DMS153 (cell line): ENCODE measurements at regions not wholly inside any gene's neighbourhood (a gene's known extent, or its start where the extent isn't known, plus 50 kb on each side); places are given as distances from the start of the nearest gene placed in this dataset.

Experiments used
- DNase-seq: peaks from one replicate; lab custom pipeline; 2025; lab: John Stamatoyannopoulos, UW

- DNase-seq: no peak
Measured at GRCh38 chr11:112753706-112754105, 207.5 kb upstream of the NCAM1 start.

DNA sequence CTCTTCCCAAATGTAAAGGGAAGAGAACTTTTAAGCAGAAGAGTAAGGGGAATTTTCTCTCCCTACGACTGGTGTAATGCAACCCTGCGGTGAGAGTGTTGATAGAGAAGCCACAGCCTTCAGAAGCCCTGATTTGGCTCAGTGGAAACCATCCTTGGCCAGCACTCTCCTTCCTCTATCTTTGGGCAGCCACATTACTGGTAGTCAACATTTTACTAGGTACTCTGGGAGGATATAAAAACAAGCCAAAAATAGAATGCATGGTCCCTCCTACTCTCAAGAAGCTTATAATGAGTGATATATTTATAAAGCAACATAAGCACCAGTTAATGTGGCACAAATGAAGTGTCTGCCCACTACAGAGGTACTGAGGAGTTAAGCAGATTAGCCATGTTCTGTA is 201.8 kb upstream of the NCAM1 start:
- no peak for DNase-seq

GRCh38 chr11:112760396-112761059 is 200.7 kb upstream of the NCAM1 start:
- DNase-seq: no peak

- no peak for DNase-seq
Measured at GRCh38 chr11:112761911-112762706, 199.1 kb upstream of the NCAM1 start.

GRCh38 chr11:112762707-112763090 is 198.5 kb upstream of the NCAM1 start:
- DNase-seq: peak; percentile 32

GRCh38 chr11:112765337-112765736 is 195.9 kb upstream of the NCAM1 start:
- DNase-seq: no peak

DNA sequence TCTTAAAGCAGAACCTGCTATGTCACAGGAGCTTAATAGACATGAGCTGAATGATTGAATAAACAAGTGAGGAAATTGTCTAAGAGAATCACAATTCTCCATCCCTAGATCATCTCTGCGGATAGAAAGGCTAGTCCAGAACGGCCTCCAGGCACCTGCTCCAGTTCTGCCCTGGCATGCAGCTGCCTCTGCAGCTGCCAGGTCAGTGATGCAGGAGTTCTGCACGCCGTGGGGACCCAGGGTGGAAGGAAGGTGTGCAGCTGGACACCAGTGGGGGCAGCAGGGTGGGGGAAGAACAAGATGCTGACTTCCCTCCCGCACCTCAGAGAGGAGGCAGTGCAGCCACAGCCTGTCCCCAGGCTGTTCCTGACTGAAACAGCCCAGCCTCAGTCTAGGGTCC is 192.1 kb upstream of the NCAM1 start:
- DNase-seq: no peak

- DNase-seq: no peak
Measured at GRCh38 chr11:112769584-112769983, 191.6 kb upstream of the NCAM1 start.

DNA sequence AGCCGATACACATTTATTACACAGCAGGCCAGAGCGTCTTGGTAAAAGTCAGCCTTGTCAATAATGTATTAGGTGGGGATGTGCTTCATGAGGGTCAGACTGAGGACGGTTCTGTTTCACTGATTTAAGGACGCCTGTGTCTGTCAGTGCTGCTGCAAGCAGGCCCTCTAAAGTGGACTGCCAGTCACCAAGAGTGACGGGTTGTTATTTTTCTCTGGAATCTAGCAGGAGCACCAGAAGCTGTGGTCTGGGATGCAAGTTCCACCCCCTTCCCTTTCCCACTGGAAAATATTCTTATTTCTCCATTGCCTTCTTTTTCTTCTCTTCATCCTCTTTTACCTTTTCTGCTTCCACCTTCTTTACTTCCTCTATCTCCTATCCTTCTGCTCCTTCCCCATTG is 191.2 kb upstream of the NCAM1 start:
- no peak for DNase-seq

- DNase-seq: no peak
Measured at GRCh38 chr11:112770487-112770886, 190.7 kb upstream of the NCAM1 start.

GRCh38 chr11:112771851-112772250 is 189.4 kb upstream of the NCAM1 start:
- no peak for DNase-seq

GRCh38 chr11:112773264-112773663 is 188.0 kb upstream of the NCAM1 start:
- DNase-seq: no peak

GRCh38 chr11:112776834-112777233 is 184.4 kb upstream of the NCAM1 start:
- DNase-seq: no peak

DNA sequence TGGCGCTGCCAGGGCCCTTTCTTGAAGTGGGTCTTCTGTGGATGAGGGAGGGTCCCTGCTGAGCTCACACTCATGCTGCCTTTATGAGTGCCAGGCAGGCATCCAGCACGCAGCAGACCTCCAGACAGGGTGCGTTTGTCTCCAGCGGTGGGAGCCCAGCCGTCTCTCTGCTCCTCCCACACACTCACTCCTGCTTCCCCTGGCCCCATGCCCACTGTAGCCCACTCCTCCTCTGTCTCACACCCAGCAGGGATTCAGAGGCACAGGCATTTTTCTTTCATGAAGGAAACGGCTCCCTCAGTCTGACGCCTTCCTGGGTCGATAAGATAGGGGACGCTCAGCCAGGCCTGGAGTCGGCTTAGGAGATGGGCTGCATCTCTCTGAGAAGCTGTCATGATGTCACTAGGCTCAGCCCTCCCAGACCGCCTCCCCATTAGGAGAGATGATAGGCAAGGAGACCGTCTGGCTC is 183.9 kb upstream of the NCAM1 start:
- no peak for DNase-seq

DNA sequence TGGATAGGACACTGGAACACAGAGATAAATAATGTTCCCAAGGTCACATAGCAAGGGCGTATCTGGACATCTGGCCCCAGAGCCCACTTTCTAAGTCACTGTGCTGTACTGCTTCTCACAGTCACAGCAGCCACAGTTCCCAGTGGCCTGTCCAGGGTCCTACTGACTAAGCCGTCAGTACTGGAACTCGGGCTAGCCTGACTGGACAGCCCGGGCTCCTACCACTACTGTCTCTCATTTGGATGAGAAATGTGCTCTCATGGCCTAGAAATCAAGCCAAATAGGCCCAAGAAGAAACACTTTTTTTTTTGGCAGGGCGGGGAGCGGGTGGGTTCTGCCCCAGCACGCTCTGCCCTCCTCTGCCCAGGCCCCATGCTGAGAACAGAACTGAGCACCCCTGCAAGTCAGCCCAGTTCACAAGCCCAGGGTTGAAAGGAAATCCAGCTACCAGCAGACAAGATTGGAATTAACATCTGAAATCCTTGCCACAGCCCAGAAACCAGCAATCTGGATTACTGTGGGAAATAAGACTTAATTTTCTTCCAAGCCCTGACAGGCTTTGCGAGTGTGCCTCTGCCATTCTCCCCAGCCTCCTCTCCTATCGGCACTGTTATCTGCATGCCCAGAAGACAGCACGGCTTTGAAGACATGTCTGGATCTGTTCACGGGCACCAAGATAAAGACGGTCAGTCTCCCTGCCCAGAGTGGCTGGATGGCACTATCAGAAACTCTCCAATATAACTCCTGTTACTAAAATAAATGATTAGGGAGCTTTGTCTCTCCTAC is 182.9 kb upstream of the NCAM1 start:
- no peak for DNase-seq

- no peak for DNase-seq
Measured at GRCh38 chr11:112778877-112779266, 182.3 kb upstream of the NCAM1 start.

DNA sequence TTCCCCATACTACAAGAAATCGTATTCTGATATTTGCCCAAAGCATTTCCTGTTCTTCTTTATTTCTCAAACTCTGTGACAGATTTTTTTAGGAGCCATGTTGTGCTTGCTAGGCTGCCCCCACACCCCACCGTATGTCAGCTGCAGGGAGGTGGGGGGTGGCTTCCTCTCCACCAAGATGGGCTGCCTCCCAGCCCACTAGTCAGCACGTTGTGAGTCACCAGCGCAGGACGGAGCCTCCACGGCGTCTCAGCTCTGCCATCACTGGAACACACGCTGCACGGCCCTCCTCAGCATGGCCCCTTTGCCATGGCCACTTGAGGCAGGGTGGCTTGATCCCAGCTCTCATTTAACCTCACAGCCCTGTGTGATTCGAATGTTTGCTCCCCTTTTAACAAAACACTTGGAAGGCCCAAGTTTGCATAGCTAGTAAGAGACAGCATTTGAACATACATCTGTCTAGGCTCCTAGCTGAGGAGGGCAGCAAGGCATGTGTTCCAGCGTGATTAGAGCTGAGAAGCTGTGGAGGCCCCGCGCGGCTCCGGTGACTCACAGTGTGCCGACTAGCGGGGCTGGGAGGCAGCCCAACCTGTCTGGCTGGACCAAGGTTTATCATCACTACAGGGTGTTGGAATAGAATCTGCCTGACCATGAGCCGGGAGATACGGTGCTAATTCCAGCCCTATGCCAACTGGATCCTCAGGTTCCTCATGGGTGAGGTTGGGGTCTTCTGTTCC is 180.7 kb upstream of the NCAM1 start:
- no peak for DNase-seq

- DNase-seq: no peak
Measured at GRCh38 chr11:112783945-112784322, 177.3 kb upstream of the NCAM1 start.

DNA sequence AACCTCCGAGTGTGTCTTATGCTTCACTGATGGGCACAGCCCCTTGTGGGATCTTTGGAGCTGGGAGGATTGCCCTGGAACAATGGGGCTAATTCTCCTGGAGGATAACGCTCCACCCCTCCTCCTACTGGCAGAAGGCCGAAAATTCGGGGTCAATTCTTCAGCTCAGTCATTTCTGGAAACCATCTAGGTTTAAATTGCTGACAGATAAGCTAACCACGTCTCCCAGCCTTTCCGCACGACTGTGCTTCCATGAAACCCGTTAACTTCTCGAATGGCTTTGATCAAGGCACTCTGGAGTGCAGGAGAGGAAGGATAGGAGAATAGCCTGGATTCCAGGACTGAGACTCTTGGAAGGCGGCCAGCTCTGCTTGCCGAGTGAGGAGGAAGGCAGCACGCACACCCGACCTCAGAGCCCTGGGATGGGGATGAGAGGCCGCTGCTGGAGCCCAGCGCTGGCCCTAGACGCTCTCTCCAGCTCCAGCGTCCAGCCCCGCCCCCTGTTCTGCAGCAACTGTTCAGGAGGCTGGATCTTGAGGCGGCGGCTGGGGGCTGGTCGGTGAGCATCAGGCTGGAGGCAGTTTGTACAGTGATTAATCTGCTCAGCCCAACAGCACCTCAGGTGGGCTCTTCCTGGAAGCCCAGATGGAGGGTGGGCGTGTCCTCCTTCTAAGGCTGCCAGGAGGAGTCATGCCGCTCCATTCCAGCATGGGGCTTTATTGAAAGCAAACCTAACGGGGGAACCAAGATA is 176.7 kb upstream of the NCAM1 start:
- peak; percentile 48 for DNase-seq

DNA sequence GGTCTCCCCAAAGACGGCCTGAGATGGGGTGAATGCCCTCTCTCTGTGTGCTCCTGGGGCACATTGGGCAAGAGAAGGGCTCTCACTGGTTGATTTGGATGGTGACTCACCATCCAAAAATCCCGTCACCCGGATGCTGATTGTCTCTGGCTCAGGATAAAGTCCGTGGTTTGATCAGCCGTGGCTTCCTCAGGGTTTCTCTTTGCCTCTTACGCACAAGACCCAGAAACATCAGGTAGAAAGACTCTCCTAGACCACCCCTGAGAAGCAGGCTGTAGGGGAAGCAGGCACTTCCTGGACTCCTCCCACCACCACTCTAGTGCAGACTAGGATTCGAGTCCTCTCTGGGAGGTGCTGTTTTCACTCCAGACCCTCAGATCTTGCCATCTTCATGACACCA is 176.1 kb upstream of the NCAM1 start:
- no peak for DNase-seq

DNA sequence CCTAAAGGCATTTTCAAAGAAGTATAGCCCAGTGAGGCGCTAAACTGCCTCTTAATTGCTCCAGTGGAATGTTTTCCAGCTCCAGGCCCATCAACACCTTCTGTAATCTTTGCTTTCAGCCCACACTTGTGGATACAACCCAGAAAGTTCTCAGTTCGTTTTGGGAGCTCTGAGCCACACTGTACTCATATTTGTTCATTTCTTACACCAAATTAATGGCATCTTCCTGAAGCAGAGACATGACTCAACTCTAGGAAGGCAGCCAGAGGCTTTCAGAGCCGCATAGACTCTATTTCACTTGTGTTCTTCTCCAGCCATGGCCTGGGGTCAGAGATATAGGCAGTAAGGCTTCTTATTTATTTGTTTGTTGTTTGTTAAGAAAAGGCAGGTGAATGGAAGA is 175.5 kb upstream of the NCAM1 start:
- no peak for DNase-seq
